GM12872 (cell line): ENCODE measurements at regions not wholly inside any gene's neighbourhood (a gene's known extent, or its start where the extent isn't known, plus 50 kb on each side); places are given as distances from the start of the nearest gene placed in this dataset.

ENCODE experiments used
- CTCF ChIP-seq: IDR thresholded peaks from 3 replicates; pipeline ENCODE4 v1.5.1; 2011; ENCODE audit warnings: low read depth, mild to moderate bottlenecking, low read length, moderate library complexity; ENCODE audit not compliant: insufficient read depth

- no peak for TF ChIP-seq CTCF
Observed at GRCh38 chr4:111537871-111538270, 607.4 kb upstream of the FAM241A start.

- no peak for TF ChIP-seq CTCF
Observed at GRCh38 chr4:111540671-111541070, 604.6 kb upstream of the FAM241A start.

- no peak for TF ChIP-seq CTCF
Observed at GRCh38 chr4:111542056-111542455, 603.2 kb upstream of the FAM241A start.

DNA sequence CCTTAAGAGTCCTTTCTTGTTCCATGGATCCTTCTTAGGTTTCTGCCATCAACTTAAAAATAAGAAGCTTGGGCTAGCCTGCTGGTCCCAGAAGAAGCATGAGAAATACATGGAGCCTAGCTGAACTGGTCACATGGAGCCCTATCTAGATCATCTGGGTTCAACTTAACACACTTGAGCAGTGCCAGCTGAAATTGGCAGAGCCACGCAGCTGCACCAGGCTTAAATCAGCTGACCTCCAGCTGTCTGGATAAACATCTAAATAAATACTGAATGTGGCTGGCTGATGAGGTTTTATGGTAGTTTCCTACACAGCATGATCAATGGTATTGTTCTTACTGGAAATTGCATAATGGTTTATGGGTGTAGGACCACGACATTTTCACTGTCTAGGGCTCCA is 598.4 kb upstream of the FAM241A start:
- no peak for TF ChIP-seq CTCF

DNA sequence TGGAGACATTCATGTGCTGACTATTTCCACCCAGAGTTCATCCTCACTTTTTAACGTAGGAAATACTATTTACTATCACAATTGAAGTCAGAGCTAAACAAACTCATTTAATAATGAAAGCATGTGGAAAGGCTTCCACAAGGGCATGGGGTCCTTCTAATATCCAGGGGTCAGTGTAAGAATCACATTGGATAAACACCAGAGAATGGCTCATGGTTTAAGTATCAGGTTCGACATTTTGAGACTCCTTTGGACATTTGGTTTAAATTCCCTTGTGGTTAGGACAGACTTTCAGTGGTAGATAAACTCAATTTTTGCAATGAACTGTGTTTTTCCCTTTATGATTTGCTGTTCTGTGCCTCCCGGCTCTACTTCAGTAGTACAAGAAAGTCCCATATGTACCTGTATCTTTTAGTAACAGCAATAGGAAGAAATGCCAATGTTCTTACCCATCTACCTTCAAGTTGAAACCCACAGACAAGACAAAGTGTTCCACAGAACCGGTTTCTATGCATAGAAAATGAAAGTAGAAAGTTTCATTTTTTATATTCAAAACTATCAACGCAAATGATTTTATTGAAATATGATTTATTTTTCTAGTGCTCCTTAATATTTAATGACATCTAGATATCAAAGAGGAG is 589.0 kb upstream of the FAM241A start:
- no peak for TF ChIP-seq CTCF

DNA sequence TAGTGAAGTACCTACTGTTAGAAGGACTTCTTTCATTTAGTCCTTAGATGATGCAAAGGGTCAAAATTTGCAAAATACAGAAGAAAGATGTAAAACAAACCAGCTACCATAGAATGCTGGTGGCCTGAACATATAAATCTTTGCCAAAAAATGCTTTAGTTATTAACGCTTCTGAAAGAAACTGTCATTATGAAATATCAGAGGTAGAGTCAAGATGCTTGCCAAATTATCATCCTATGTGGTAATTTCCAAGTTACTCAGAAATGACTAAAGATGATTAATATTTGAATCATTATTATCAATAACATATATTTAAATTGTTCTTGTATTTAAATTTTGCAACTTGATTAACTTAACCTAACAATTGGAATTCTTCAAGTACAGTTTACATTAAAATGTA is 588.4 kb upstream of the FAM241A start:
- TF ChIP-seq CTCF: no peak

- no peak for TF ChIP-seq CTCF
Observed at GRCh38 chr4:111562826-111563225, 582.4 kb upstream of the FAM241A start.
